ENCODE measurements at regions not wholly inside any gene's neighbourhood (a gene's known extent, or its start where the extent isn't known, plus 50 kb on each side); places are given as distances from the start of the nearest gene placed in this dataset.

DNA sequence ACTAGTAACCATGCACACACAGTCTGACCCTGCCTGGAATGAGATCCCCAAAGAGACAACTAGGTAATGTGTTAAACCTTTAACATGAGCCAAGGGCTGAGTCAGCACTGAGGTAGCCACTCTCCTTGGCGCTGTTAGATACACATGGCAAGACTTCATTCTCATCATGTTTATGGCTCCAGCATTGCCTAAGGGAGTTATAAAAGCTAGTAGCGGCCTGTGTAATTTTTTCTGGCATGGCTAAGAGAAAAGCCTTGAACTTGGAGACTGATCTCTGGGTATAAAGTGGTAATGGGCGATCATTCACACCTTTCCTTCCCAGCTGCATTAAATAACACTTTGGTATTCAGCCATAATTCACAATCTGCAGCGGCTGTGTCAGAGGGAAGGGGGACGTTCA, 779.7 kb upstream of the LRRC4C start:
- Histone ChIP-seq H4K20me1 (ENCODE audit: insufficient read depth) (no peaks in the 10 kb centered on the region), H3K79me2 (replicated peaks; ENCODE audit: insufficient read depth, low read length) (no peaks in the 10 kb centered on the region), H3K4me2 (ENCODE audit: low read length) (no peak overlapping the region), H3F3A (ENCODE audit: insufficient read depth, low read length, poor library complexity, severe bottlenecking) (no peaks in the 10 kb centered on the region), H3K27me3 (ENCODE audit: insufficient read depth, low read depth, low read length) (no peaks in the 10 kb centered on the region), H3K9ac (ENCODE audit: low read length) (no peak overlapping the region), H3K9me3 (ENCODE audit: low read length) (no peaks in the 10 kb centered on the region), H2AFZ (ENCODE audit: low read depth, low read length) (no peak overlapping the region), H3K9me2 (ENCODE audit: insufficient read depth, low read length) (no peaks in the 10 kb centered on the region), H3K27ac (ENCODE audit: low read length) (no peak overlapping the region), H3K4me3 (ENCODE audit: low read length) (no peak overlapping the region), H3K36me3 (ENCODE audit: insufficient read depth, low read length) (no peaks in the 10 kb centered on the region)
- TF ChIP-seq SMC3 (conservative IDR thresholded peaks at IDR 0.05; ENCODE audit: poor library complexity) (no peak), POLR2AphosphoS5 (IDR thresholded peaks at IDR 0.05) (peak; percentile 43), RAD21 (conservative IDR thresholded peaks at IDR 0.05) (no peak), EZH2 (IDR thresholded peaks at IDR 0.05; ENCODE audit: borderline replicate concordance, insufficient read depth, low read length, poor library complexity, severe bottlenecking) (no peak)

DNA sequence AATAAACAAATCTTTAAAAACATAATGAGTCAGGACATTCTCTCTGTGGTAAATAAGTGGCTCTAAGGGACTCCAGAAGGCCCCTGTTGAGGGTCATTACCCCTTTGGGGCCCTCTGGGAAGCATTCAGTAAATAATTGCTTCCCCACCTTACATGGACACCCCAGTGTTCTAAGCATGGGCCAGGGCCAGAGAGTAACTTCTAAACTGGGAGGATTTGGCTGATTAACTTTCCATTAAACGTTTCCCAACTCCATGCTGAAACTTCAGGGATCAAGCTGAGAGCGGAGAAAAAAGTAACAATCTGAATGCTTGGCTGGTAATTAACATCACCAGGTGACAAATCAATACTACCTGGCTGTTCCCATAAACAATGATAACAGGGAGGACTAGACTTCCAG, 783.9 kb upstream of the LRRC4C start:
- Histone ChIP-seq H3K9ac (ENCODE audit: low read length) (no peak overlapping the region), H3K9me3 (ENCODE audit: low read length) (no peaks in the 10 kb centered on the region), H3F3A (ENCODE audit: insufficient read depth, low read length, poor library complexity, severe bottlenecking) (no peaks in the 10 kb centered on the region), H3K27ac (ENCODE audit: low read length) (no peak overlapping the region), H3K27me3 (ENCODE audit: insufficient read depth, low read depth, low read length) (no peaks in the 10 kb centered on the region), H3K79me2 (replicated peaks; ENCODE audit: insufficient read depth, low read length) (no peaks in the 10 kb centered on the region), H3K9me2 (ENCODE audit: insufficient read depth, low read length) (no peaks in the 10 kb centered on the region), H4K20me1 (ENCODE audit: insufficient read depth) (no peaks in the 10 kb centered on the region), H3K4me3 (ENCODE audit: low read length) (no peak overlapping the region), H3K36me3 (ENCODE audit: insufficient read depth, low read length) (no peaks in the 10 kb centered on the region), H3K4me2 (ENCODE audit: low read length) (no peak overlapping the region), H2AFZ (ENCODE audit: low read depth, low read length) (no peak overlapping the region)
- no peak for TF ChIP-seq RAD21 (conservative IDR thresholded peaks at IDR 0.05)
- no peak for TF ChIP-seq TAF1 (IDR thresholded peaks at IDR 0.05; ENCODE audit: low read depth)
- no peak for TF ChIP-seq EP300 (conservative IDR thresholded peaks at IDR 0.05; ENCODE audit: poor library complexity, severe bottlenecking)
- TF ChIP-seq, protein P1, sequence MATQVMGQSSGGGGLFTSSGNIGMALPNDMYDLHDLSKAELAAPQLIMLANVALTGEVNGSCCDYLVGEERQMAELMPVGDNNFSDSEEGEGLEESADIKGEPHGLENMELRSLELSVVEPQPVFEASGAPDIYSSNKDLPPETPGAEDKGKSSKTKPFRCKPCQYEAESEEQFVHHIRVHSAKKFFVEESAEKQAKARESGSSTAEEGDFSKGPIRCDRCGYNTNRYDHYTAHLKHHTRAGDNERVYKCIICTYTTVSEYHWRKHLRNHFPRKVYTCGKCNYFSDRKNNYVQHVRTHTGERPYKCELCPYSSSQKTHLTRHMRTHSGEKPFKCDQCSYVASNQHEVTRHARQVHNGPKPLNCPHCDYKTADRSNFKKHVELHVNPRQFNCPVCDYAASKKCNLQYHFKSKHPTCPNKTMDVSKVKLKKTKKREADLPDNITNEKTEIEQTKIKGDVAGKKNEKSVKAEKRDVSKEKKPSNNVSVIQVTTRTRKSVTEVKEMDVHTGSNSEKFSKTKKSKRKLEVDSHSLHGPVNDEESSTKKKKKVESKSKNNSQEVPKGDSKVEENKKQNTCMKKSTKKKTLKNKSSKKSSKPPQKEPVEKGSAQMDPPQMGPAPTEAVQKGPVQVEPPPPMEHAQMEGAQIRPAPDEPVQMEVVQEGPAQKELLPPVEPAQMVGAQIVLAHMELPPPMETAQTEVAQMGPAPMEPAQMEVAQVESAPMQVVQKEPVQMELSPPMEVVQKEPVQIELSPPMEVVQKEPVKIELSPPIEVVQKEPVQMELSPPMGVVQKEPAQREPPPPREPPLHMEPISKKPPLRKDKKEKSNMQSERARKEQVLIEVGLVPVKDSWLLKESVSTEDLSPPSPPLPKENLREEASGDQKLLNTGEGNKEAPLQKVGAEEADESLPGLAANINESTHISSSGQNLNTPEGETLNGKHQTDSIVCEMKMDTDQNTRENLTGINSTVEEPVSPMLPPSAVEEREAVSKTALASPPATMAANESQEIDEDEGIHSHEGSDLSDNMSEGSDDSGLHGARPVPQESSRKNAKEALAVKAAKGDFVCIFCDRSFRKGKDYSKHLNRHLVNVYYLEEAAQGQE (IDR thresholded peaks at IDR 0.05; ENCODE audit: borderline replicate concordance) = no peak
- no peak for TF ChIP-seq SMC3 (conservative IDR thresholded peaks at IDR 0.05; ENCODE audit: poor library complexity)
- TF ChIP-seq EZH2 (IDR thresholded peaks at IDR 0.05; ENCODE audit: borderline replicate concordance, insufficient read depth, low read length, poor library complexity, severe bottlenecking) = no peak
- TF ChIP-seq MXI1 (conservative IDR thresholded peaks at IDR 0.05; ENCODE audit: poor library complexity, severe bottlenecking) = no peak
- TF ChIP-seq, protein P2, sequence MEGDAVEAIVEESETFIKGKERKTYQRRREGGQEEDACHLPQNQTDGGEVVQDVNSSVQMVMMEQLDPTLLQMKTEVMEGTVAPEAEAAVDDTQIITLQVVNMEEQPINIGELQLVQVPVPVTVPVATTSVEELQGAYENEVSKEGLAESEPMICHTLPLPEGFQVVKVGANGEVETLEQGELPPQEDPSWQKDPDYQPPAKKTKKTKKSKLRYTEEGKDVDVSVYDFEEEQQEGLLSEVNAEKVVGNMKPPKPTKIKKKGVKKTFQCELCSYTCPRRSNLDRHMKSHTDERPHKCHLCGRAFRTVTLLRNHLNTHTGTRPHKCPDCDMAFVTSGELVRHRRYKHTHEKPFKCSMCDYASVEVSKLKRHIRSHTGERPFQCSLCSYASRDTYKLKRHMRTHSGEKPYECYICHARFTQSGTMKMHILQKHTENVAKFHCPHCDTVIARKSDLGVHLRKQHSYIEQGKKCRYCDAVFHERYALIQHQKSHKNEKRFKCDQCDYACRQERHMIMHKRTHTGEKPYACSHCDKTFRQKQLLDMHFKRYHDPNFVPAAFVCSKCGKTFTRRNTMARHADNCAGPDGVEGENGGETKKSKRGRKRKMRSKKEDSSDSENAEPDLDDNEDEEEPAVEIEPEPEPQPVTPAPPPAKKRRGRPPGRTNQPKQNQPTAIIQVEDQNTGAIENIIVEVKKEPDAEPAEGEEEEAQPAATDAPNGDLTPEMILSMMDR (IDR thresholded peaks at IDR 0.05; ENCODE audit: poor library complexity, severe bottlenecking) = no peak
- no peak for TF ChIP-seq POLR2AphosphoS5 (IDR thresholded peaks at IDR 0.05)

DNA sequence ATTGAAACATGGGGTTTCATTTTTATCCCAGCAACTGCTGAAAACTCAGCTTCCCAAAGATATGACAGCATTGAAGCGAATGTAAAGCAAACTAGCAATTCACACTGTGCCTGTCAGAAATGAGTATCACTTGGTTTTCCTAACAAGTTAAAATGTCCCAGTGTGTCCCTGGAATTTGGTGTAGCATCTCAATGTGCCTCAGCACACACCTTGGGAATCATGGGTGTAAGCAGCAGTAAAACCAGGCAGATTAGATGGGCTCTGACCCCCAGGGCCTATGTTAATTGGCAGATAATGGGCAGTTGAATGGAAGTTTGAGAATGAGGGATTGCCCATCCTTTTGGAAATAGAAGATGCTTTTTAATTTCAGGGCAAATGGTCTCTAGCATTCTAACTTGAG, 784.9 kb upstream of the LRRC4C start:
- Histone ChIP-seq H3K79me2 (replicated peaks; ENCODE audit: insufficient read depth, low read length) (no peaks in the 10 kb centered on the region), H3K4me3 (ENCODE audit: low read length) (no peak overlapping the region), H4K20me1 (ENCODE audit: insufficient read depth) (no peaks in the 10 kb centered on the region), H3K4me2 (ENCODE audit: low read length) (no peak overlapping the region), H3K36me3 (ENCODE audit: insufficient read depth, low read length) (no peaks in the 10 kb centered on the region), H3K27ac (ENCODE audit: low read length) (no peak overlapping the region), H3K27me3 (ENCODE audit: insufficient read depth, low read depth, low read length) (no peaks in the 10 kb centered on the region), H2AFZ (ENCODE audit: low read depth, low read length) (no peak overlapping the region), H3K9me3 (ENCODE audit: low read length) (no peaks in the 10 kb centered on the region), H3K9me2 (ENCODE audit: insufficient read depth, low read length) (no peaks in the 10 kb centered on the region), H3K9ac (ENCODE audit: low read length) (no peak overlapping the region), H3F3A (ENCODE audit: insufficient read depth, low read length, poor library complexity, severe bottlenecking) (no peaks in the 10 kb centered on the region)
- TF ChIP-seq TAF1 (IDR thresholded peaks at IDR 0.05; ENCODE audit: low read depth) (no peak), POLR2AphosphoS5 (IDR thresholded peaks at IDR 0.05) (no peak), SMC3 (conservative IDR thresholded peaks at IDR 0.05; ENCODE audit: poor library complexity) (no peak), MXI1 (conservative IDR thresholded peaks at IDR 0.05; ENCODE audit: poor library complexity, severe bottlenecking) (no peak)
- TF ChIP-seq, protein P1 (IDR thresholded peaks at IDR 0.05; ENCODE audit: borderline replicate concordance) = peak; percentile 44
